NCI-H1092 (cell line): ENCODE measurements at regions not wholly inside any gene's neighbourhood (a gene's known extent, or its start where the extent isn't known, plus 50 kb on each side); places are given as distances from the start of the nearest gene placed in this dataset.

Experiments
- DNase-seq: peaks from one replicate; lab custom pipeline; 2025; lab: John Stamatoyannopoulos, UW

GRCh38 chr10:7478727-7479457 is 68.1 kb upstream of the SFMBT2 start:
- DNase-seq, result no peak

- no peak for DNase-seq
These were observed 66.9 kb upstream of the SFMBT2 start for GRCh38 chr10:7477538-7478334.

- peak; percentile 9 for DNase-seq
These were observed 65.1 kb upstream of the SFMBT2 start for GRCh38 chr10:7475939-7476338.

- DNase-seq, result peak; percentile 85
These were observed 64.4 kb upstream of the SFMBT2 start for GRCh38 chr10:7475046-7475911.

GRCh38 chr10:7474388-7474787 is 63.6 kb upstream of the SFMBT2 start:
- no peak for DNase-seq

GRCh38 chr10:7473474-7473873 is 62.6 kb upstream of the SFMBT2 start:
- DNase-seq, result no peak

- peak; percentile 29 for DNase-seq
These were observed 61.0 kb upstream of the SFMBT2 start for GRCh38 chr10:7471720-7472367.

- DNase-seq, result no peak
These were observed 59.5 kb upstream of the SFMBT2 start for GRCh38 chr10:7470371-7470770.

GRCh38 chr10:7467031-7467667 is 56.3 kb upstream of the SFMBT2 start:
- DNase-seq, result no peak

- DNase-seq, result no peak
These were observed 53.9 kb upstream of the SFMBT2 start for GRCh38 chr10:7464691-7465090.
